ENCODE measurements at regions not wholly inside any gene's neighbourhood (a gene's known extent, or its start where the extent isn't known, plus 50 kb on each side); places are given as distances from the start of the nearest gene placed in this dataset.
A peak's percentile ranks its signal among the peaks of the same experiment; 100 is the strongest.

- Histone ChIP-seq H2AFZ (replicated peaks) (no peak overlapping the region), H3K27ac (no peak overlapping the region), H3K4me1 (no peaks in the 10 kb centered on the region), H3K9me3 (ENCODE audit: low read depth) (no peaks in the 10 kb centered on the region), H3F3A (ENCODE audit: low read depth) (no peaks in the 10 kb centered on the region), H3K79me2 (ENCODE audit: low read depth) (no peaks in the 10 kb centered on the region), H3K4me2 (no peak overlapping the region), H3K9ac (no peak overlapping the region), H3K27me3 (peaks cover 34% of the 10 kb centered on the region), H4K20me1 (ENCODE audit: low read depth) (no peaks in the 10 kb centered on the region), H3K36me3 (no peaks in the 10 kb centered on the region), H3K4me3 (no peak overlapping the region)
- TF ChIP-seq CTCF (IDR thresholded peaks at IDR 0.05) (no peak), EZH2 (IDR thresholded peaks at IDR 0.05) (no peak), EZH2phosphoT487 (IDR thresholded peaks at IDR 0.05) (no peak)
- H3K36me3 Mint-ChIP-seq: no peaks in the 10 kb centered on the region
- H3K27me3 Mint-ChIP-seq (ENCODE audit: insufficient read depth, low read depth): peaks cover 19% of the 10 kb centered on the region
- DNase-seq (ENCODE audit: low spot score): no peak
- H3K4me1 Mint-ChIP-seq: peaks cover 10% of the 10 kb centered on the region
- H3K27ac Mint-ChIP-seq: no peak overlapping the region
- H3K4me3 Mint-ChIP-seq: no peak overlapping the region
- H3K9me3 Mint-ChIP-seq: peaks cover 5% of the 10 kb centered on the region
Measured at GRCh38 chrX:125198546-125198945, 121.1 kb upstream of the TEX13C start.

GRCh38 chrX:125202591-125203248, 117.0 kb upstream of the TEX13C start:
- DNase-seq (ENCODE audit: low spot score): peak; percentile 11
- Histone ChIP-seq H3K4me1 (peaks cover 10% of the 10 kb centered on the region), H2AFZ (replicated peaks) (no peak overlapping the region), H4K20me1 (ENCODE audit: low read depth) (no peaks in the 10 kb centered on the region), H3K79me2 (ENCODE audit: low read depth) (no peaks in the 10 kb centered on the region), H3K9ac (no peak overlapping the region), H3K27ac (no peak overlapping the region), H3K36me3 (no peaks in the 10 kb centered on the region), H3F3A (ENCODE audit: low read depth) (peaks cover 14% of the 10 kb centered on the region), H3K4me2 (peak overlapping the region; percentile 81), H3K27me3 (peaks cover 42% of the 10 kb centered on the region), H3K9me3 (ENCODE audit: low read depth) (no peaks in the 10 kb centered on the region), H3K4me3 (peak overlapping the region; percentile 41)
- H3K4me3 Mint-ChIP-seq: peak overlapping the region; percentile 90
- peaks cover 24% of the 10 kb centered on the region for H3K27me3 Mint-ChIP-seq (ENCODE audit: insufficient read depth, low read depth)
- H3K4me1 Mint-ChIP-seq: peaks cover 21% of the 10 kb centered on the region
- no peaks in the 10 kb centered on the region for H3K36me3 Mint-ChIP-seq
- TF ChIP-seq EZH2phosphoT487 (IDR thresholded peaks at IDR 0.05) (peak; percentile 47), CTCF (IDR thresholded peaks at IDR 0.05) (no peak), EZH2 (IDR thresholded peaks at IDR 0.05) (peak; percentile 73)
- H3K9me3 Mint-ChIP-seq: peaks cover 5% of the 10 kb centered on the region
- no peak overlapping the region for H3K27ac Mint-ChIP-seq

GRCh38 chrX:125203365-125203736, 116.3 kb upstream of the TEX13C start:
- TF ChIP-seq EZH2 (IDR thresholded peaks at IDR 0.05): peak; percentile 60
- no peak for TF ChIP-seq CTCF (IDR thresholded peaks at IDR 0.05)
- TF ChIP-seq EZH2phosphoT487 (IDR thresholded peaks at IDR 0.05): no peak
- Mint-ChIP-seq H3K36me3 (no peaks in the 10 kb centered on the region), H3K27ac (no peak overlapping the region), H3K4me1 (peaks cover 21% of the 10 kb centered on the region), H3K27me3 (ENCODE audit: insufficient read depth, low read depth) (peaks cover 24% of the 10 kb centered on the region), H3K4me3 (peak overlapping the region; percentile 90), H3K9me3 (peaks cover 5% of the 10 kb centered on the region)
- H3K79me2 ChIP-seq (ENCODE audit: low read depth): no peaks in the 10 kb centered on the region
- H3K27ac ChIP-seq: no peak overlapping the region
- peaks cover 10% of the 10 kb centered on the region for H3K4me1 ChIP-seq
- peak; percentile 40 for DNase-seq (ENCODE audit: low spot score)
- peaks cover 14% of the 10 kb centered on the region for H3F3A ChIP-seq (ENCODE audit: low read depth)
- peak overlapping the region; percentile 81 for H3K4me2 ChIP-seq
- H3K9me3 ChIP-seq (ENCODE audit: low read depth): no peaks in the 10 kb centered on the region
- H2AFZ ChIP-seq (replicated peaks): peak overlapping the region; percentile 82
- no peak overlapping the region for H3K9ac ChIP-seq
- peak overlapping the region; percentile 41 for H3K4me3 ChIP-seq
- no peaks in the 10 kb centered on the region for H3K36me3 ChIP-seq
- H4K20me1 ChIP-seq (ENCODE audit: low read depth): no peaks in the 10 kb centered on the region
- H3K27me3 ChIP-seq: peaks cover 42% of the 10 kb centered on the region

Data from neural progenitor cell (in vitro differentiated cells).